DND-41 (cell line): ENCODE measurements at regions not wholly inside any gene's neighbourhood (a gene's known extent, or its start where the extent isn't known, plus 50 kb on each side); places are given as distances from the start of the nearest gene placed in this dataset.

Source experiments
- CTCF ChIP-seq: IDR thresholded peaks from 2 replicates; pipeline ENCODE4 v1.5.1; 2012; ENCODE audit warnings: borderline replicate concordance, low read length, moderate library complexity, mild to moderate bottlenecking; ENCODE audit not compliant: poor library complexity, severe bottlenecking; ENCODE audit errors: extremely low read depth
- EZH2 ChIP-seq: IDR thresholded peaks from 3 replicates; pipeline ENCODE4 v1.6.1; 2012; ENCODE audit warnings: borderline replicate concordance, low read depth, mild to moderate bottlenecking, moderate library complexity, low read length, inconsistent platforms; ENCODE audit not compliant: severe bottlenecking

- TF ChIP-seq CTCF (no peak), EZH2 (no peak)
Measured at GRCh38 chr1:63124666-63125191, 197.6 kb upstream of the FOXD3 start.
